Gastroesophageal sphincter (tissue), 4 donors: ENCODE measurements at regions not wholly inside any gene's neighbourhood (a gene's known extent, or its start where the extent isn't known, plus 50 kb on each side); places are given as distances from the start of the nearest gene placed in this dataset.

Source experiments
- ATAC-seq: fragments of 150-250 bp; one replicate; pipeline ENCODE4 v1.9.1; 2016; ENCODE audit warnings: mild to moderate bottlenecking, moderate library complexity
- H3K27ac ChIP-seq, 4 donors: fragments of 200-600 bp; sonication (generic) in 3 of 4; 1 replicate in 3 of 4; 2 replicates in 1 of 4; pipeline ENCODE4 v1.5.1; 2016 to 2019
- H3K27me3 ChIP-seq: fragments of 200-600 bp; sonication (generic); one replicate; pipeline ENCODE4 v1.5.1; 2019
- H3K36me3 ChIP-seq, 2 donors: fragments of 200-600 bp; sonication (generic); one replicate each; pipeline ENCODE4 v1.5.1; 2019; ENCODE audit warnings: control low read depth in 1 of 2
- H3K4me1 ChIP-seq, 3 donors: fragments of 200-600 bp; sonication (generic); 1 replicate in 2 of 3; 2 replicates in 1 of 3; pipeline ENCODE4 v1.5.1; 2016 to 2019; ENCODE audit warnings: control low read depth in 2 of 3
- H3K4me3 ChIP-seq, 2 donors: fragments of 200-600 bp; sonication (generic); one replicate each; pipeline ENCODE4 v1.5.1; 2019; ENCODE audit warnings: mild to moderate bottlenecking in 1 of 2, moderate library complexity in 1 of 2
- H3K9me3 ChIP-seq, 3 donors: fragments of 200-600 bp; sonication (generic); one replicate each; pipeline ENCODE4 v1.5.1; 2017 to 2019; ENCODE audit warnings: control low read depth in 2 of 3
- EP300 ChIP-seq: sonication (generic); formaldehyde crosslinking; IDR thresholded peaks from one replicate; pipeline ENCODE4 v1.6.1; 2017; ENCODE audit warnings: antibody characterized with exemption, mild to moderate bottlenecking
- POLR2A ChIP-seq, 2 donors: fragments of 450-650 bp; IDR thresholded peaks; one replicate each; pipeline ENCODE4 v1.6.1; 2017; ENCODE audit warnings: antibody characterized with exemption in 2 of 2, mild to moderate bottlenecking in 2 of 2, moderate library complexity in 1 of 2
- POLR2AphosphoS5 ChIP-seq: sonication (generic); formaldehyde crosslinking; IDR thresholded peaks from one replicate; pipeline ENCODE4 v1.6.1; 2017; ENCODE audit warnings: antibody characterized with exemption
- WGBS, 2 donors: methylation state at CpG; one replicate each; pipeline ENCODE4 v1.1.5; 2018; ENCODE audit warnings: low coverage in 1 of 2; 5-methylcytosine and 5-hydroxymethylcytosine counted together
- TF ChIP-seq, protein P1 (sequence below), 4 experiments: fragments of 200-600 bp in 2 of 4; fragments of 450-650 bp in 2 of 4; sonication (generic) in 1 of 4; IDR thresholded peaks; one replicate each; pipeline ENCODE4 v1.5.1; 2017 to 2019; ENCODE audit warnings: antibody characterized with exemption in 4 of 4, mild to moderate bottlenecking in 2 of 4, moderate library complexity in 2 of 4

DNA sequence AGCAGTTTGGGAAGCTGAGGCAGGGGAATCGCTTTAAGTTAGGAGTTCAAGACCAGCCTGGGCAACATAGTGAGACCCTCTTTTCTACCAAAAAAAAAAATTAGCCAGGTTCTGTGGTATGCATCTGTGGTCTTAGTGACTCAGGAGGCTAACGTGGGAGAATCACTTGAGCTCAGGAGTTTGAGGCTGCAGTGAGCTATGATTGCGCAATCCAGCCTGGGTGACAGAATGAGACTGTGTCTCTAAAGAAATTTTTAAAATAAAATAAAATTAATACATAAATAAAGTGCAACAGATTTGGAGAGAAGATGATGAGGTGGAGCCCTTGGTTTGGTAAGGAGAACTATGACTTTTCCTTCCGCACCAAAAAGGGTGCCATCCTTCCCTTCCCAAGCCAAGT, 436.9 kb downstream of the NLGN4X start:
- 83 to 100% methylated on average over 1 to 2 of the region's 4 CpGs for WGBS, 2 donors
- Histone ChIP-seq H3K27me3 (no peaks in the 10 kb centered on the region), H3K27ac (no peak overlapping the region), H3K4me3 (no peak overlapping the region), H3K4me1 (no peaks in the 10 kb centered on the region), H3K9me3 (no peaks in the 10 kb centered on the region), H3K36me3 (no peaks in the 10 kb centered on the region)
- no peak for ATAC-seq
- TF ChIP-seq EP300 (no peak), POLR2AphosphoS5 (no peak), POLR2A (IDR thresholded peaks at IDR 0.05) (no peak)
- TF ChIP-seq, protein P1, sequence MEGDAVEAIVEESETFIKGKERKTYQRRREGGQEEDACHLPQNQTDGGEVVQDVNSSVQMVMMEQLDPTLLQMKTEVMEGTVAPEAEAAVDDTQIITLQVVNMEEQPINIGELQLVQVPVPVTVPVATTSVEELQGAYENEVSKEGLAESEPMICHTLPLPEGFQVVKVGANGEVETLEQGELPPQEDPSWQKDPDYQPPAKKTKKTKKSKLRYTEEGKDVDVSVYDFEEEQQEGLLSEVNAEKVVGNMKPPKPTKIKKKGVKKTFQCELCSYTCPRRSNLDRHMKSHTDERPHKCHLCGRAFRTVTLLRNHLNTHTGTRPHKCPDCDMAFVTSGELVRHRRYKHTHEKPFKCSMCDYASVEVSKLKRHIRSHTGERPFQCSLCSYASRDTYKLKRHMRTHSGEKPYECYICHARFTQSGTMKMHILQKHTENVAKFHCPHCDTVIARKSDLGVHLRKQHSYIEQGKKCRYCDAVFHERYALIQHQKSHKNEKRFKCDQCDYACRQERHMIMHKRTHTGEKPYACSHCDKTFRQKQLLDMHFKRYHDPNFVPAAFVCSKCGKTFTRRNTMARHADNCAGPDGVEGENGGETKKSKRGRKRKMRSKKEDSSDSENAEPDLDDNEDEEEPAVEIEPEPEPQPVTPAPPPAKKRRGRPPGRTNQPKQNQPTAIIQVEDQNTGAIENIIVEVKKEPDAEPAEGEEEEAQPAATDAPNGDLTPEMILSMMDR (IDR thresholded peaks at IDR 0.05): no peak

DNA sequence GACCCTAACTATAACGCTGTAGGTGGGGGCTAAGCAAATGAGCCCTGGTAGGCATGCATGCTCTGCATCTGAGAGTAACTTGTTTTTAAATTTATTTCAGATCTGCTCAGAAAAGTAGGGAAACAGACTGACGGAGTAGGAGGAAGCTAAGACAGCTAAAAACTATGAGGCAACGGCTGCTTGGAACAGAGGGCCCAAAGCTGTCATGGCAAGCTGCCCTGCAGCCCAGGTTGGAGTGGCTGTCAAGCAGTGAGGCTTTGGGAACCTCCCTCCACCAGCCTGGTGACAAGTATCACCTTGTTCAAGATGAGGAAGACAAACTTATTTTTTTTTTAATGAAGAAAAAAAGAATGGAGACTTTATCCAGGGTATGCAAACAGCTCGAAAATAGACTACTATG, 439.8 kb downstream of the NLGN4X start:
- Histone ChIP-seq H3K27ac (no peak overlapping the region), H3K4me1 (no peaks in the 10 kb centered on the region), H3K4me3 (no peak overlapping the region), H3K36me3 (no peaks in the 10 kb centered on the region), H3K27me3 (no peaks in the 10 kb centered on the region), H3K9me3 (no peaks in the 10 kb centered on the region)
- 64 to 100% methylated on average over 1 to 4 of the region's 4 CpGs for WGBS, 2 donors
- no peak for ATAC-seq
- TF ChIP-seq POLR2A (IDR thresholded peaks at IDR 0.05) (no peak), POLR2AphosphoS5 (no peak), EP300 (no peak)
- TF ChIP-seq, protein P1 (IDR thresholded peaks at IDR 0.05): no peak

DNA sequence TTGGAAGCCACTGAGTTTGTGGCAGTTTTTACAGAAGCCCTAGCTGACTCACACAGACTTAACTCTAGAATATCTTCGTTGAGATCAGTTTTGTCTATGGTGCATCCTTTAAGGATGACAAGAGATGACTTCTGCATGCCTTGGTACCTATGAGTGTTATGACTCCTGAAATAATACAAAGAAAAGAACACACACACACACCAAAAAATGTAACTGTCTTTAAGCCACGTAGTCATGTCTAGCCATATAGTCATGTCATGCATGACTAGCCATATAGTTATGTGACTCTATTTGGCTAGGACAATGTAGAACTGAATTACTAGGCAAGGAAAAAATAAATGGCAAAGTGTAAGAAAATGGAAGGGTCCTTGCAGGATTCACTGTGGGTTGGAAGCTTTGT, 447.8 kb downstream of the NLGN4X start:
- 38 to 76% methylated on average over 2 of the region's 2 CpGs for WGBS, 2 donors
- Histone ChIP-seq H3K36me3 (no peaks in the 10 kb centered on the region), H3K27ac (no peak overlapping the region), H3K9me3 (no peaks in the 10 kb centered on the region), H3K27me3 (no peaks in the 10 kb centered on the region), H3K4me3 (no peak overlapping the region), H3K4me1 (no peaks in the 10 kb centered on the region)
- no peak for TF ChIP-seq POLR2AphosphoS5
- TF ChIP-seq EP300: no peak
- no peak for TF ChIP-seq POLR2A (IDR thresholded peaks at IDR 0.05)
- TF ChIP-seq, protein P1 (IDR thresholded peaks at IDR 0.05): no peak
- ATAC-seq: no peak

DNA sequence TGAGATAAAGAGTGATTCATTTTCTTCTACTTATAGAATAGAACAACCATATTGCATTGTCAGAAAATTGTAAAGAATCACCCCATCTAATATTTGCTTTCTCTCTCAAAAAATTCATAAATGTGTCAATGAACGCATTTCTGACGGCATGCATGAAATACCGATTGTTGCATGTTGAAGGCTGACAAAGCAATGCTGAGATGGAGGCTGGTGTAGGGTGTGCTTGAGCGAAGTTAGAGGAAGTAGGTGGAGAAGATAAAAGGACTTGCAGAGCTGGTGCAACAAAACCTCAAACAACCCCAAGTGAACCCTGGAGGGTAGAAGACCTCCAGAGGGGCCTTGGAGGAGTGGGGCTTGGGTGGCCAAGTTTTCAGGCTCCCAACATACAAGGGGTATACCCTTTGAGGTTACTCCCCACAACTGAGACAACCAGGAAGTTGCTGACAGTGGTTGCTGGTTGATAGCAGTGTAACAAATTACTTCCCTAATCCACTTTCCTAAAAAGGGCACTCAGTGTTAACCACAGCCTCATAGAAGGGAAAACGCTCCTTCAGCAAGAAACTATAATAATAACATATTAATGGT, 452.7 kb downstream of the NLGN4X start:
- Histone ChIP-seq H3K36me3 (no peaks in the 10 kb centered on the region), H3K4me3 (no peak overlapping the region), H3K27ac (no peak overlapping the region), H3K4me1 (no peaks in the 10 kb centered on the region), H3K9me3 (no peaks in the 10 kb centered on the region), H3K27me3 (no peaks in the 10 kb centered on the region)
- WGBS, 2 donors: 69 to 90% methylated on average over 4 to 5 of the region's 5 CpGs
- ATAC-seq: peak; percentile 43
- TF ChIP-seq, protein P1 (IDR thresholded peaks at IDR 0.05): no peak
- TF ChIP-seq POLR2AphosphoS5 (no peak), EP300 (no peak), POLR2A (IDR thresholded peaks at IDR 0.05) (no peak)

DNA sequence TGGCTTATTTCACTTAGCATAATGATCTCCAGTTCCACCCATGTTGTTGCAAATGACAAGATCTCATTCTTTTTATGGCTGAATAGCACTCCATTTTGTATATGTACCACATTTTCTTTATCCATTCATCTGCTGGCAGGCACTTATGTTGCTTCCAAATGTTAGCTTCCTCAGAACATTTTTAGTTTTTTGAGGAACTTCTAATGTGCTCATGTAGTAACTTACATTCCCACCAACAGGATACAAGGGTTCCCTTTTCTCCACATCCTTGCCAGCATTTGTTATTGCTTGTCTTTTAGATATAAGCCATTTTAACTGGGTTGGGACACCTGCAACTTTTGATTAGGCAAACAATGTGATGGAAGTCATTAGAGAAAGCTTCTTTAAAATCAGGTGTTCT, 454.2 kb downstream of the NLGN4X start:
- Histone ChIP-seq H3K4me3 (no peak overlapping the region), H3K4me1 (no peaks in the 10 kb centered on the region), H3K9me3 (no peaks in the 10 kb centered on the region), H3K27me3 (no peaks in the 10 kb centered on the region), H3K36me3 (no peaks in the 10 kb centered on the region), H3K27ac (no peak overlapping the region)
- TF ChIP-seq POLR2AphosphoS5 (no peak), EP300 (no peak)
- TF ChIP-seq, protein P1 (IDR thresholded peaks at IDR 0.05): no peak
- no peak for ATAC-seq
